Tibial nerve (tissue), 3 donors: ENCODE measurements at regions not wholly inside any gene's neighbourhood (a gene's known extent, or its start where the extent isn't known, plus 50 kb on each side); places are given as distances from the start of the nearest gene placed in this dataset.

Source experiments
- POLR2A ChIP-seq, 2 donors: fragments of 450-650 bp; IDR thresholded peaks; one replicate each; pipeline ENCODE4 v1.6.1; 2017; ENCODE audit warnings: antibody characterized with exemption in 2 of 2, mild to moderate bottlenecking in 2 of 2, moderate library complexity in 2 of 2
- TF ChIP-seq, protein P1 (sequence below), 5 experiments: fragments of 200-600 bp in 3 of 5; fragments of 450-650 bp in 2 of 5; sonication (generic) in 3 of 5; IDR thresholded peaks; one replicate each; pipeline ENCODE4 v1.5.1; 2016 to 2019; ENCODE audit warnings: antibody characterized with exemption in 5 of 5, mild to moderate bottlenecking in 3 of 5, moderate library complexity in 2 of 5

GRCh38 chr5:165231821-165232508 lies 1726.5 kb downstream of the MAT2B start:
- TF ChIP-seq POLR2A (IDR thresholded peaks at IDR 0.05), result no peak
- TF ChIP-seq, protein P1, sequence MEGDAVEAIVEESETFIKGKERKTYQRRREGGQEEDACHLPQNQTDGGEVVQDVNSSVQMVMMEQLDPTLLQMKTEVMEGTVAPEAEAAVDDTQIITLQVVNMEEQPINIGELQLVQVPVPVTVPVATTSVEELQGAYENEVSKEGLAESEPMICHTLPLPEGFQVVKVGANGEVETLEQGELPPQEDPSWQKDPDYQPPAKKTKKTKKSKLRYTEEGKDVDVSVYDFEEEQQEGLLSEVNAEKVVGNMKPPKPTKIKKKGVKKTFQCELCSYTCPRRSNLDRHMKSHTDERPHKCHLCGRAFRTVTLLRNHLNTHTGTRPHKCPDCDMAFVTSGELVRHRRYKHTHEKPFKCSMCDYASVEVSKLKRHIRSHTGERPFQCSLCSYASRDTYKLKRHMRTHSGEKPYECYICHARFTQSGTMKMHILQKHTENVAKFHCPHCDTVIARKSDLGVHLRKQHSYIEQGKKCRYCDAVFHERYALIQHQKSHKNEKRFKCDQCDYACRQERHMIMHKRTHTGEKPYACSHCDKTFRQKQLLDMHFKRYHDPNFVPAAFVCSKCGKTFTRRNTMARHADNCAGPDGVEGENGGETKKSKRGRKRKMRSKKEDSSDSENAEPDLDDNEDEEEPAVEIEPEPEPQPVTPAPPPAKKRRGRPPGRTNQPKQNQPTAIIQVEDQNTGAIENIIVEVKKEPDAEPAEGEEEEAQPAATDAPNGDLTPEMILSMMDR (IDR thresholded peaks at IDR 0.05), result no peak
